Common myeloid progenitor, CD34-positive (primary cell): ENCODE measurements at regions not wholly inside any gene's neighbourhood (a gene's known extent, or its start where the extent isn't known, plus 50 kb on each side); places are given as distances from the start of the nearest gene placed in this dataset.

Experiments
- CTCF ChIA-PET: fragments of 350-600 bp; sonication (Branson Sonifier 250); formaldehyde crosslinking; loops from one replicate; lab custom pipeline; 2021; ENCODE audit warnings: antibody characterized with exemption; lab: Charles Lee
- POLR2A ChIA-PET: fragments of 350-600 bp; sonication (Branson Sonifier 250); formaldehyde crosslinking; loops from one replicate; lab custom pipeline; 2021; ENCODE audit warnings: antibody characterized with exemption; lab: Charles Lee
- DNase-seq, 3 donors: peaks; one replicate each; pipeline versions ENCODE4 v3.0.0 to v3.0.0-alpha.2; 2013
- H3K27ac ChIP-seq, 2 experiments: 1 replicate in 1 of 2; 2 replicates in 1 of 2; pipeline ENCODE4 v1.7.0; 2013; ENCODE audit warnings: inconsistent platforms in 2 of 2, low read length in 2 of 2, mild to moderate bottlenecking in 2 of 2, low read depth in 1 of 2, moderate library complexity in 1 of 2; ENCODE audit not compliant: severe bottlenecking in 2 of 2, insufficient read depth in 1 of 2, poor library complexity in 1 of 2
- H3K27me3 ChIP-seq, 5 experiments: replicated peaks in 2 of 5; 1 replicate in 3 of 5; 2 replicates in 2 of 5; pipeline versions ENCODE4 v1.6.1 to v1.7.0; 2013; ENCODE audit warnings: low read length in 4 of 5, mild to moderate bottlenecking in 2 of 5, moderate library complexity in 2 of 5, inconsistent platforms in 1 of 5; ENCODE audit not compliant: insufficient read depth in 5 of 5, control insufficient read depth in 4 of 5
- H3K36me3 ChIP-seq, 4 experiments: 1 replicate in 2 of 4; 2 replicates in 2 of 4; pipeline versions ENCODE4 v1.6.1 to v1.7.0; 2013; ENCODE audit warnings: low read length in 3 of 4, control low read depth in 1 of 4, mild to moderate bottlenecking in 1 of 4; ENCODE audit not compliant: control insufficient read depth in 4 of 4, insufficient read depth in 4 of 4
- H3K4me1 ChIP-seq, 4 experiments: 1 replicate in 3 of 4; 2 replicates in 1 of 4; pipeline versions ENCODE4 v1.6.1 to v1.7.1; 2013; ENCODE audit warnings: low read length in 3 of 4, mild to moderate bottlenecking in 3 of 4, control low read depth in 1 of 4, inconsistent platforms in 1 of 4, moderate library complexity in 1 of 4; ENCODE audit not compliant: control insufficient read depth in 4 of 4, insufficient read depth in 4 of 4; ENCODE audit errors: control extremely low read depth in 1 of 4
- H3K4me3 ChIP-seq, 7 experiments: 1 replicate in 4 of 7; 2 replicates in 3 of 7; pipeline versions ENCODE4 v1.5.1 to v1.7.0; 2013; ENCODE audit warnings: mild to moderate bottlenecking in 7 of 7, low read length in 6 of 7, moderate library complexity in 6 of 7, inconsistent platforms in 2 of 7, low read depth in 2 of 7, control low read depth in 1 of 7; ENCODE audit not compliant: insufficient read depth in 4 of 7, control insufficient read depth in 1 of 7; ENCODE audit errors: extremely low read depth in 1 of 7
- H3K9me3 ChIP-seq, 5 experiments: 1 replicate in 4 of 5; 2 replicates in 1 of 5; pipeline versions ENCODE4 v1.6.1 to v1.7.1; 2013; ENCODE audit warnings: low read length in 4 of 5, mild to moderate bottlenecking in 2 of 5, inconsistent platforms in 1 of 5, low read depth in 1 of 5, moderate library complexity in 1 of 5; ENCODE audit not compliant: control insufficient read depth in 4 of 5, insufficient read depth in 2 of 5; ENCODE audit errors: control extremely low read depth in 1 of 5
- WGBS: methylation state at CpG from one replicate; pipeline ENCODE4 v1.1.5; 2013; ENCODE audit not compliant: insufficient coverage; 5-methylcytosine and 5-hydroxymethylcytosine counted together

- ChIA-PET CTCF (no interaction called here), POLR2A (no interaction called here)
- Histone ChIP-seq H3K27me3 (peaks cover 0 to 15% (median 1%) of the 10 kb centered on the region in 5 experiments), H3K36me3 (no peaks in the 10 kb centered on the region), H3K9me3 (no peaks in the 10 kb centered on the region), H3K4me3 (no peak overlapping the region), H3K4me1 (no peaks in the 10 kb centered on the region), H3K27ac (no peak overlapping the region)
- DNase-seq = no peak
- 75% methylated on average over 2 of the region's 5 CpGs for WGBS
Measured at GRCh38 chr2:5751873-5752482, 59.8 kb downstream of the SOX11 start.

GRCh38 chr2:5756272-5756671 lies 64.1 kb downstream of the SOX11 start:
- no peak overlapping the region for H3K4me3 ChIP-seq
- H3K36me3 ChIP-seq = no peaks in the 10 kb centered on the region
- ChIA-PET POLR2A (no interaction called here), CTCF (no interaction called here)
- no peaks in the 10 kb centered on the region for H3K4me1 ChIP-seq
- no peak for DNase-seq
- H3K27ac ChIP-seq = no peak overlapping the region
- 82% methylated on average over 7 of the region's 15 CpGs for WGBS
- H3K27me3 ChIP-seq = peaks cover 0 to 30% (median 3%) of the 10 kb centered on the region in 5 experiments
- H3K9me3 ChIP-seq = no peaks in the 10 kb centered on the region

- H3K4me3 ChIP-seq = no peak overlapping the region
- CTCF ChIA-PET = no interaction called here
- 99% methylated on average over 5 of the region's 5 CpGs for WGBS
- no peaks in the 10 kb centered on the region for H3K36me3 ChIP-seq
- no peak overlapping the region for H3K27ac ChIP-seq
- no peaks in the 10 kb centered on the region for H3K4me1 ChIP-seq
- peaks cover 0 to 30% (median 3%) of the 10 kb centered on the region in 5 experiments for H3K27me3 ChIP-seq
- no peaks in the 10 kb centered on the region for H3K9me3 ChIP-seq
- POLR2A ChIA-PET = no interaction called here
- no peak for DNase-seq
Measured at GRCh38 chr2:5758346-5758745, 66.2 kb downstream of the SOX11 start.

- CTCF ChIA-PET = interaction anchor here (0.6 kb wide), 1 partner anchor 208 kb away, joined by 3 read pairs; no protein-coding TSS in a partner anchor
- no peak for DNase-seq
- WGBS = 78% methylated on average over 1 of the region's 3 CpGs
- Histone ChIP-seq H3K27ac (no peak overlapping the region), H3K4me3 (no peak overlapping the region), H3K27me3 (peaks cover 0 to 28% (median 3%) of the 10 kb centered on the region in 5 experiments), H3K4me1 (no peaks in the 10 kb centered on the region), H3K36me3 (no peaks in the 10 kb centered on the region), H3K9me3 (peaks cover 0 to 1% (median 0%) of the 10 kb centered on the region in 5 experiments)
- POLR2A ChIA-PET = no interaction called here
Measured at GRCh38 chr2:5759949-5760348, 67.8 kb downstream of the SOX11 start.

GRCh38 chr2:5763531-5763930 lies 71.3 kb downstream of the SOX11 start:
- WGBS = 100% methylated on average over 2 of the region's 3 CpGs
- peaks cover 0 to 1% (median 0%) of the 10 kb centered on the region in 5 experiments for H3K9me3 ChIP-seq
- peaks cover 0 to 2% (median 0%) of the 10 kb centered on the region in 4 experiments for H3K4me1 ChIP-seq
- ChIA-PET POLR2A (no interaction called here), CTCF (no interaction called here)
- peaks cover 0 to 8% (median 3%) of the 10 kb centered on the region in 5 experiments for H3K27me3 ChIP-seq
- H3K27ac ChIP-seq = no peak overlapping the region
- DNase-seq = no peak
- no peaks in the 10 kb centered on the region for H3K36me3 ChIP-seq
- no peak overlapping the region for H3K4me3 ChIP-seq

GRCh38 chr2:5764041-5764440 lies 71.9 kb downstream of the SOX11 start:
- ChIA-PET POLR2A (no interaction called here), CTCF (no interaction called here)
- Histone ChIP-seq H3K27ac (no peak overlapping the region), H3K9me3 (peaks cover 0 to 1% (median 0%) of the 10 kb centered on the region in 5 experiments), H3K36me3 (no peaks in the 10 kb centered on the region), H3K4me3 (no peak overlapping the region), H3K4me1 (peaks cover 0 to 2% (median 0%) of the 10 kb centered on the region in 4 experiments), H3K27me3 (peaks cover 0 to 6% (median 0%) of the 10 kb centered on the region in 5 experiments)
- 100% methylated on average over 3 of the region's 5 CpGs for WGBS
- DNase-seq = no peak

GRCh38 chr2:5766056-5766455 lies 73.9 kb downstream of the SOX11 start:
- Histone ChIP-seq H3K4me1 (peaks cover 0 to 2% (median 0%) of the 10 kb centered on the region in 4 experiments), H3K9me3 (peaks cover 0 to 1% (median 0%) of the 10 kb centered on the region in 5 experiments), H3K27ac (no peak overlapping the region), H3K27me3 (no peaks in the 10 kb centered on the region), H3K4me3 (no peak overlapping the region), H3K36me3 (no peaks in the 10 kb centered on the region)
- WGBS = 88% methylated on average over 1 of the region's 2 CpGs
- POLR2A ChIA-PET = no interaction called here
- CTCF ChIA-PET = no interaction called here
- DNase-seq = no peak
